ENCODE measurements at regions not wholly inside any gene's neighbourhood (a gene's known extent, or its start where the extent isn't known, plus 50 kb on each side); places are given as distances from the start of the nearest gene placed in this dataset.

GRCh38 chr22:49480331-49480730 is 347.3 kb downstream of the BRD1 start:
- Histone ChIP-seq H3K27me3 (ENCODE audit: low read length) (no peaks in the 10 kb centered on the region), H3K4me3 (ENCODE audit: insufficient read depth, low read length, poor library complexity, severe bottlenecking) (no peak overlapping the region), H2AFZ (ENCODE audit: low read depth, low read length, severe bottlenecking) (no peak overlapping the region), H3K9me2 (replicated peaks; ENCODE audit: insufficient read depth, low read length) (no peaks in the 10 kb centered on the region), H4K20me1 (ENCODE audit: low read depth, low read length) (no peaks in the 10 kb centered on the region), H3K9ac (ENCODE audit: low read length) (no peak overlapping the region), H3K9me3 (ENCODE audit: insufficient read depth, low read length) (no peaks in the 10 kb centered on the region), H3K79me2 (ENCODE audit: insufficient read depth, low read length) (no peaks in the 10 kb centered on the region), H3F3A (ENCODE audit: insufficient read depth) (no peaks in the 10 kb centered on the region), H3K4me2 (ENCODE audit: low read depth, low read length, poor library complexity, severe bottlenecking) (no peak overlapping the region), H3K27ac (ENCODE audit: low read depth, low read length) (no peak overlapping the region), H3K36me3 (ENCODE audit: low read length) (no peaks in the 10 kb centered on the region)
- TF ChIP-seq, protein P1, sequence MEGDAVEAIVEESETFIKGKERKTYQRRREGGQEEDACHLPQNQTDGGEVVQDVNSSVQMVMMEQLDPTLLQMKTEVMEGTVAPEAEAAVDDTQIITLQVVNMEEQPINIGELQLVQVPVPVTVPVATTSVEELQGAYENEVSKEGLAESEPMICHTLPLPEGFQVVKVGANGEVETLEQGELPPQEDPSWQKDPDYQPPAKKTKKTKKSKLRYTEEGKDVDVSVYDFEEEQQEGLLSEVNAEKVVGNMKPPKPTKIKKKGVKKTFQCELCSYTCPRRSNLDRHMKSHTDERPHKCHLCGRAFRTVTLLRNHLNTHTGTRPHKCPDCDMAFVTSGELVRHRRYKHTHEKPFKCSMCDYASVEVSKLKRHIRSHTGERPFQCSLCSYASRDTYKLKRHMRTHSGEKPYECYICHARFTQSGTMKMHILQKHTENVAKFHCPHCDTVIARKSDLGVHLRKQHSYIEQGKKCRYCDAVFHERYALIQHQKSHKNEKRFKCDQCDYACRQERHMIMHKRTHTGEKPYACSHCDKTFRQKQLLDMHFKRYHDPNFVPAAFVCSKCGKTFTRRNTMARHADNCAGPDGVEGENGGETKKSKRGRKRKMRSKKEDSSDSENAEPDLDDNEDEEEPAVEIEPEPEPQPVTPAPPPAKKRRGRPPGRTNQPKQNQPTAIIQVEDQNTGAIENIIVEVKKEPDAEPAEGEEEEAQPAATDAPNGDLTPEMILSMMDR (IDR thresholded peaks at IDR 0.05; ENCODE audit: insufficient read depth, low read length, poor library complexity, severe bottlenecking) = no peak
- TF ChIP-seq EZH2phosphoT487 (conservative IDR thresholded peaks at IDR 0.05; ENCODE audit: low read length) = no peak

GRCh38 chr22:49479566-49479965 is 348.1 kb downstream of the BRD1 start:
- no peak for TF ChIP-seq EZH2phosphoT487 (conservative IDR thresholded peaks at IDR 0.05; ENCODE audit: low read length)
- TF ChIP-seq, protein P1 (IDR thresholded peaks at IDR 0.05; ENCODE audit: insufficient read depth, low read length, poor library complexity, severe bottlenecking) = no peak
- no peaks in the 10 kb centered on the region for H4K20me1 ChIP-seq (ENCODE audit: low read depth, low read length)
- no peak overlapping the region for H3K4me3 ChIP-seq (ENCODE audit: insufficient read depth, low read length, poor library complexity, severe bottlenecking)
- H3K36me3 ChIP-seq (ENCODE audit: low read length) = no peaks in the 10 kb centered on the region
- no peaks in the 10 kb centered on the region for H3K79me2 ChIP-seq (ENCODE audit: insufficient read depth, low read length)
- H3K9me2 ChIP-seq (replicated peaks; ENCODE audit: insufficient read depth, low read length) = no peaks in the 10 kb centered on the region
- H3K9me3 ChIP-seq (ENCODE audit: insufficient read depth, low read length) = no peaks in the 10 kb centered on the region
- H2AFZ ChIP-seq (ENCODE audit: low read depth, low read length, severe bottlenecking) = no peak overlapping the region
- H3K4me2 ChIP-seq (ENCODE audit: low read depth, low read length, poor library complexity, severe bottlenecking) = no peak overlapping the region
- no peak overlapping the region for H3K27ac ChIP-seq (ENCODE audit: low read depth, low read length)
- H3K27me3 ChIP-seq (ENCODE audit: low read length) = no peaks in the 10 kb centered on the region
- no peaks in the 10 kb centered on the region for H3F3A ChIP-seq (ENCODE audit: insufficient read depth)
- H3K9ac ChIP-seq (ENCODE audit: low read length) = no peak overlapping the region

DNA sequence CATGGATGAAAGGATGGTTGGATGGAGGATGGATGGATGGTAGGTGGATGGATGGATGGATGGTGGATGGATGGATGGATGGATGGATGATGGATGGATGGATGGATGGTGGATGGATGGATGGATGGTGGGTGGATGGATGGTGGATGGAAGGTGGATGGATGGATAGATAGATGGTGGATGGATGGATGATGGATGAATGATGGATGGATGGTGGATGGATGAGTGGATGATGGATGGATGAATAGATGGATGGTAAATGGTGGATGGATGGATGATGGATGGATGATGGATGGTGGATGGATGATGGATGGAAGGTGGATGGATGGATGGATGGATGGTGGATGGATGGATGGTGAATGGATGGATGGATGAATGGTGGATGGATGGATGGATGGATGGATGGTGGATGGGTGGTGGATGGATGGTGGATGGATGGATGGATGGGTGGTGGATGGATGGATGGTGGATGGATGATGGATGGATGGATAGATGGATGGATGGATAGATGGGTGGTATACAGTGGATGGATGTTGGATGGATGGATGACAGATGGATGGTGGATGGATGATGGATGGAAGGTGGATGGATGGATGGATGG is 350.8 kb downstream of the BRD1 start:
- Histone ChIP-seq H2AFZ (ENCODE audit: low read depth, low read length, severe bottlenecking) (no peak overlapping the region), H3K9me3 (ENCODE audit: insufficient read depth, low read length) (no peaks in the 10 kb centered on the region), H3K4me2 (ENCODE audit: low read depth, low read length, poor library complexity, severe bottlenecking) (no peak overlapping the region), H3K79me2 (ENCODE audit: insufficient read depth, low read length) (no peaks in the 10 kb centered on the region), H3K27me3 (ENCODE audit: low read length) (no peaks in the 10 kb centered on the region), H3K27ac (ENCODE audit: low read depth, low read length) (no peak overlapping the region), H3K4me3 (ENCODE audit: insufficient read depth, low read length, poor library complexity, severe bottlenecking) (no peak overlapping the region), H3K9me2 (replicated peaks; ENCODE audit: insufficient read depth, low read length) (no peaks in the 10 kb centered on the region), H3K36me3 (ENCODE audit: low read length) (no peaks in the 10 kb centered on the region), H4K20me1 (ENCODE audit: low read depth, low read length) (no peaks in the 10 kb centered on the region), H3F3A (ENCODE audit: insufficient read depth) (no peaks in the 10 kb centered on the region), H3K9ac (ENCODE audit: low read length) (no peak overlapping the region)
- TF ChIP-seq, protein P1 (IDR thresholded peaks at IDR 0.05; ENCODE audit: insufficient read depth, low read length, poor library complexity, severe bottlenecking) = no peak
- TF ChIP-seq EZH2phosphoT487 (conservative IDR thresholded peaks at IDR 0.05; ENCODE audit: low read length) = no peak
